ENCODE measurements at regions not wholly inside any gene's neighbourhood (a gene's known extent, or its start where the extent isn't known, plus 50 kb on each side); places are given as distances from the start of the nearest gene placed in this dataset.

- TF ChIP-seq CTCF (optimal IDR thresholded peaks at IDR 0.05 in 1 of 3, IDR thresholded peaks at IDR 0.05 in 1 of 3, conservative IDR thresholded peaks at IDR 0.05 in 1 of 3; ENCODE audit: extremely low read depth in 1 of 3, insufficient read depth in 2 of 3, low read length in 3 of 3) (no peak), EZH2 (IDR thresholded peaks at IDR 0.05; ENCODE audit: low read length) (no peak)
Measured at GRCh38 chr6:169388395-169389166, 134.9 kb upstream of the THBS2 start.

Measured in keratinocyte (primary cell).